ENCODE measurements at regions not wholly inside any gene's neighbourhood (a gene's known extent, or its start where the extent isn't known, plus 50 kb on each side); places are given as distances from the start of the nearest gene placed in this dataset.

DNA sequence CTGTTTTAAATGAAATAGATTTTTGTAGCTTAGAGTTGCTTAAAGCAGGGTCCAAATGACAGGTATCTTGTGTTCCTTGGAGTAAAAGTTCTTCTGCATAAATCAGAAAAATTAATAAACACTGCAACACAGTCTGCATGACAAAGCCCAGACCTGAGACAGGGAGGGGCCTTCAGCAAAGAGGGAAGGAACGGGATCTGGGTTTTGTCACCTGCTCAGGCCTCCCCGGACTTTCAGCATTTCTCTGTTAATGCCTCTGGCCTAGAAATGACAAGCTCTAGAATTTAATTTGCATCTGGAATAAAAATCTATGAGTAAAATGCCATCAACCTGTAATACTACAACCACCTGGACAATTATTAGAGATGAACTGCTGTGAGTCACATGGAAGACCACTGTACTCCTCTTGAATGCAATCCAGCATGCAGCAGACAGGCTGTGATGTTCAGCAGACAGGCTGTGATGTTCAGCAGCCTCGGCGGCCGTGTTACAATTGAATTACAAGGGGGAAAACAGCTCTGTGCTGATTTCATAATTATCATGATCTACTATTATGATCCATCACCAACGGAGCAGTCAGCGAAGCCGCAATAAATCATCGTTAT lies 170.2 kb downstream of the TOX3 start:
- Histone ChIP-seq H3K27ac (no peak overlapping the region), H3K4me3 (no peak overlapping the region), H3K4me1 (no peaks in the 10 kb centered on the region), H3K9me3 (no peaks in the 10 kb centered on the region), H3K36me3 (no peaks in the 10 kb centered on the region), H3K27me3 (no peaks in the 10 kb centered on the region)
- DNase-seq (ENCODE audit: low spot score in 2 of 2): no peak
- intact Hi-C loops (cut with DNase I; ENCODE audit: low total_unique reads): no loop called here
- TF ChIP-seq CTCF (IDR thresholded peaks at IDR 0.05) (no peak), POLR2A (IDR thresholded peaks at IDR 0.05) (no peak), POLR2AphosphoS5 (IDR thresholded peaks at IDR 0.05) (no peak)

GRCh38 chr16:52372313-52372712 lies 174.6 kb downstream of the TOX3 start:
- Histone ChIP-seq H3K36me3 (no peaks in the 10 kb centered on the region), H3K27ac (no peak overlapping the region), H3K4me3 (no peak overlapping the region), H3K27me3 (no peaks in the 10 kb centered on the region), H3K4me1 (no peaks in the 10 kb centered on the region), H3K9me3 (no peaks in the 10 kb centered on the region)
- TF ChIP-seq POLR2AphosphoS5 (IDR thresholded peaks at IDR 0.05) (no peak), POLR2A (IDR thresholded peaks at IDR 0.05) (no peak), CTCF (IDR thresholded peaks at IDR 0.05) (no peak)
- no peak for DNase-seq (ENCODE audit: low spot score in 2 of 2)
- intact Hi-C loops (cut with DNase I; ENCODE audit: low total_unique reads): no loop called here

- TF ChIP-seq CTCF (IDR thresholded peaks at IDR 0.05) (no peak), POLR2A (IDR thresholded peaks at IDR 0.05) (no peak), POLR2AphosphoS5 (IDR thresholded peaks at IDR 0.05) (no peak)
- intact Hi-C loops (cut with DNase I; ENCODE audit: low total_unique reads): no loop called here
- no peaks in the 10 kb centered on the region for H3K36me3 ChIP-seq
- no peaks in the 10 kb centered on the region for H3K9me3 ChIP-seq
- H3K4me3 ChIP-seq: no peak overlapping the region
- no peak for DNase-seq (ENCODE audit: low spot score in 2 of 2)
- no peak overlapping the region for H3K27ac ChIP-seq
- H3K27me3 ChIP-seq: no peaks in the 10 kb centered on the region
- H3K4me1 ChIP-seq: no peaks in the 10 kb centered on the region
Measured at GRCh38 chr16:52368859-52369258, 178.1 kb downstream of the TOX3 start.

GRCh38 chr16:52367821-52368220 lies 179.1 kb downstream of the TOX3 start:
- intact Hi-C loops (cut with DNase I; ENCODE audit: low total_unique reads): no loop called here
- no peak overlapping the region for H3K27ac ChIP-seq
- no peak for TF ChIP-seq POLR2AphosphoS5 (IDR thresholded peaks at IDR 0.05)
- no peak for TF ChIP-seq POLR2A (IDR thresholded peaks at IDR 0.05)
- no peak for TF ChIP-seq CTCF (IDR thresholded peaks at IDR 0.05)
- no peaks in the 10 kb centered on the region for H3K9me3 ChIP-seq
- no peak for DNase-seq (ENCODE audit: low spot score in 2 of 2)
- no peak overlapping the region for H3K4me3 ChIP-seq
- H3K4me1 ChIP-seq: no peaks in the 10 kb centered on the region
- no peaks in the 10 kb centered on the region for H3K36me3 ChIP-seq
- no peaks in the 10 kb centered on the region for H3K27me3 ChIP-seq

- no peaks in the 10 kb centered on the region for H3K9me3 ChIP-seq
- no peak overlapping the region for H3K4me3 ChIP-seq
- no peaks in the 10 kb centered on the region for H3K27me3 ChIP-seq
- TF ChIP-seq CTCF (IDR thresholded peaks at IDR 0.05) (no peak), POLR2AphosphoS5 (IDR thresholded peaks at IDR 0.05) (no peak), POLR2A (IDR thresholded peaks at IDR 0.05) (no peak)
- H3K36me3 ChIP-seq: no peaks in the 10 kb centered on the region
- H3K27ac ChIP-seq: no peak overlapping the region
- no peaks in the 10 kb centered on the region for H3K4me1 ChIP-seq
- intact Hi-C loops (cut with DNase I; ENCODE audit: low total_unique reads): no loop called here
- no peak for DNase-seq (ENCODE audit: low spot score in 2 of 2)
Measured at GRCh38 chr16:52366983-52367382, 180.0 kb downstream of the TOX3 start.

Data from breast epithelium (tissue), 4 donors.